ENCODE measurements at regions not wholly inside any gene's neighbourhood (a gene's known extent, or its start where the extent isn't known, plus 50 kb on each side); places are given as distances from the start of the nearest gene placed in this dataset.

DNA sequence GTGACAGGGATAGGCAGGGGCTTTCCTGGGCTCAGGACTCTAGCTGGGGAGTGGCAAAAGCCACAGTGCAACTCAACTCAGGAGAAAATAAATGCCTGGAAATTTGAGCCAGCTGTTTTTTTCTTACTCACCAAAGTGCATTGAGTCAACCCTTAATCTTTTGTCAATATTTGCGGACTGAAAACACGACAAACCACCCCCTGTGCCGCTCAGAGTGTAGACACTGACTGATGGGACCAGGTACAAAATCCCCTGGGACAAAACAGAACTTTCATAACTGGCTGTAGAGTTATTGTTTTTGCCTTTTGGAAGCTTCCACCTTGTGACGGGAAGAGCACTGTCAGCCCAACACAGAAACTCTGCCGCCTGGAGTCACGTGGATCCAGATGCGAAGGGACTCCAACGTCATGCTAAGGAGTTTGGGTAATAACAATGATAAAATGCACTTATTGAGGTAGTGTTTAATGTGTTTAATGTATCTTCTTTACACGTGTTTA, 164.6 kb downstream of the PLPP3 start (continued):
- peak; percentile 94 for TF ChIP-seq CREM (IDR thresholded peaks at IDR 0.05)
- no peak for TF ChIP-seq CREM (CRISPR knock-in tag; IDR thresholded peaks at IDR 0.05)
- TF ChIP-seq, protein P1, sequence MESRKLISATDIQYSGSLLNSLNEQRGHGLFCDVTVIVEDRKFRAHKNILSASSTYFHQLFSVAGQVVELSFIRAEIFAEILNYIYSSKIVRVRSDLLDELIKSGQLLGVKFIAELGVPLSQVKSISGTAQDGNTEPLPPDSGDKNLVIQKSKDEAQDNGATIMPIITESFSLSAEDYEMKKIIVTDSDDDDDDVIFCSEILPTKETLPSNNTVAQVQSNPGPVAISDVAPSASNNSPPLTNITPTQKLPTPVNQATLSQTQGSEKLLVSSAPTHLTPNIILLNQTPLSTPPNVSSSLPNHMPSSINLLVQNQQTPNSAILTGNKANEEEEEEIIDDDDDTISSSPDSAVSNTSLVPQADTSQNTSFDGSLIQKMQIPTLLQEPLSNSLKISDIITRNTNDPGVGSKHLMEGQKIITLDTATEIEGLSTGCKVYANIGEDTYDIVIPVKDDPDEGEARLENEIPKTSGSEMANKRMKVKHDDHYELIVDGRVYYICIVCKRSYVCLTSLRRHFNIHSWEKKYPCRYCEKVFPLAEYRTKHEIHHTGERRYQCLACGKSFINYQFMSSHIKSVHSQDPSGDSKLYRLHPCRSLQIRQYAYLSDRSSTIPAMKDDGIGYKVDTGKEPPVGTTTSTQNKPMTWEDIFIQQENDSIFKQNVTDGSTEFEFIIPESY (CRISPR knock-in tag; IDR thresholded peaks at IDR 0.05): no peak
- peak; percentile 69 for TF ChIP-seq KDM3A (CRISPR knock-in tag; IDR thresholded peaks at IDR 0.05; ENCODE audit: low read depth)
- TF ChIP-seq SMARCE1 (IDR thresholded peaks at IDR 0.05; ENCODE audit: borderline replicate concordance): no peak
- TF ChIP-seq ZIK1 (CRISPR knock-in tag; IDR thresholded peaks at IDR 0.05; ENCODE audit: borderline replicate concordance, low read depth): no peak
- no peak for TF ChIP-seq RORA (CRISPR knock-in tag; IDR thresholded peaks at IDR 0.05)
- TF ChIP-seq LCORL (IDR thresholded peaks at IDR 0.05): peak; percentile 51; the same call in 1 of the 2 replicates
- peak; percentile 99 for TF ChIP-seq LCORL (CRISPR knock-in tag; IDR thresholded peaks at IDR 0.05)
- TF ChIP-seq NR2F1 (CRISPR knock-in tag; IDR thresholded peaks at IDR 0.05): peak in 1 of 2 experiments; percentile 65; a peak in 1 of 4 replicates
- peak; percentile 84; the same call in 1 of the 2 replicates for TF ChIP-seq MXD4 (CRISPR knock-in tag; IDR thresholded peaks at IDR 0.05)
- TF ChIP-seq NFE2 (CRISPR knock-in tag; IDR thresholded peaks at IDR 0.05): no peak
- TF ChIP-seq, protein P2, sequence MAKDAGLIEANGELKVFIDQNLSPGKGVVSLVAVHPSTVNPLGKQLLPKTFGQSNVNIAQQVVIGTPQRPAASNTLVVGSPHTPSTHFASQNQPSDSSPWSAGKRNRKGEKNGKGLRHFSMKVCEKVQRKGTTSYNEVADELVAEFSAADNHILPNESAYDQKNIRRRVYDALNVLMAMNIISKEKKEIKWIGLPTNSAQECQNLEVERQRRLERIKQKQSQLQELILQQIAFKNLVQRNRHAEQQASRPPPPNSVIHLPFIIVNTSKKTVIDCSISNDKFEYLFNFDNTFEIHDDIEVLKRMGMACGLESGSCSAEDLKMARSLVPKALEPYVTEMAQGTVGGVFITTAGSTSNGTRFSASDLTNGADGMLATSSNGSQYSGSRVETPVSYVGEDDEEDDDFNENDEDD (CRISPR knock-in tag; IDR thresholded peaks at IDR 0.05; ENCODE audit: borderline replicate concordance): peak; percentile 93; the same call in 1 of the 2 replicates
- TF ChIP-seq MYNN (CRISPR knock-in tag; IDR thresholded peaks at IDR 0.05; ENCODE audit: low read depth): no peak
- no peak for TF ChIP-seq MAFG (CRISPR knock-in tag; IDR thresholded peaks at IDR 0.05)
- TF ChIP-seq HCFC1 (IDR thresholded peaks at IDR 0.05; ENCODE audit: low read depth, low read length): no peak
- no peak for TF ChIP-seq NONO (IDR thresholded peaks at IDR 0.05)
- peak; percentile 58 for TF ChIP-seq NONO (CRISPR knock-in tag; conservative IDR thresholded peaks at IDR 0.05)
- TF ChIP-seq, protein P3, sequence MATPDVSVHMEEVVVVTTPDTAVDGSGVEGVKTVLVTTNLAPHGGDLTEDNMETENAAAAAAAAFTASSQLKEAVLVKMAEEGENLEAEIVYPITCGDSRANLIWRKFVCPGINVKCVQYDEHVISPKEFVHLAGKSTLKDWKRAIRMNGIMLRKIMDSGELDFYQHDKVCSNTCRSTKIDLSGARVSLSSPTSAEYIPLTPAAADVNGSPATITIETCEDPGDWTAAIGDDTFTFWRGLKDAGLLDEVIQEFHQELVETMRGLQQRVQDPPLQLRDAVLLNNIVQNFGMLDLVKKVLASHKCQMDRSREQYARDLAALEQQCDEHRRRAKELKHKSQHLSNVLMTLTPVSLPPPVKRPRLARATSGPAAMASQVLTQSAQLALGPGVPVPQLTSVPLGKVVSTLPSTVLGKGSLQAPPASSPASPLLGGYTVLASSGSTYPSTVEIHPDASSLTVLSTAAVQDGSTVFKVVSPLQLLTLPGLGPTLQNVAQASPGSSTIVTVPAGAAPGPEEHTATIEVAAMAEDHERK (CRISPR knock-in tag; IDR thresholded peaks at IDR 0.05; ENCODE audit: low read depth): no peak
- TF ChIP-seq TCF12 (IDR thresholded peaks at IDR 0.05): no peak
- TF ChIP-seq TCF12 (CRISPR knock-in tag; IDR thresholded peaks at IDR 0.05): peak; percentile 90
- TF ChIP-seq ZNF660 (CRISPR knock-in tag; IDR thresholded peaks at IDR 0.05; ENCODE audit: borderline replicate concordance, low read depth): no peak
- TF ChIP-seq RFX3 (CRISPR knock-in tag; IDR thresholded peaks at IDR 0.05): no peak
- peak; percentile 78 for TF ChIP-seq SP5 (CRISPR knock-in tag; IDR thresholded peaks at IDR 0.05; ENCODE audit: borderline replicate concordance, low read depth)
- TF ChIP-seq, protein P4, sequence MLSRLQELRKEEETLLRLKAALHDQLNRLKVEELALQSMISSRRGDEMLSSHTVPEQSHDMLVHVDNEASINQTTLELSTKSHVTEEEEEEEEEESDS (CRISPR knock-in tag; IDR thresholded peaks at IDR 0.05; ENCODE audit: borderline replicate concordance): no peak
- TF ChIP-seq NFYC (CRISPR knock-in tag; IDR thresholded peaks at IDR 0.05): peak; percentile 31; the same call in 1 of the 2 replicates
- 0 out of 2 replicates have a peak, but pooled peaks have one; percentile 44 for TF ChIP-seq ZNF879 (CRISPR knock-in tag; IDR thresholded peaks at IDR 0.05)
- no peak for TF ChIP-seq ZNF251 (CRISPR knock-in tag; IDR thresholded peaks at IDR 0.05)
- TF ChIP-seq KMT2B (CRISPR knock-in tag; IDR thresholded peaks at IDR 0.05): 0 out of 2 replicates have a peak, but pooled peaks have one; percentile 58
- no peak for TF ChIP-seq HOXA7 (CRISPR knock-in tag; IDR thresholded peaks at IDR 0.05)
- 0 out of 2 replicates have a peak, but pooled peaks have one; percentile 29 for TF ChIP-seq SIN3B (IDR thresholded peaks at IDR 0.05; ENCODE audit: low read length)
